Left ventricle myocardium inferior (tissue), 1 donor: ENCODE measurements at regions not wholly inside any gene's neighbourhood (a gene's known extent, or its start where the extent isn't known, plus 50 kb on each side); places are given as distances from the start of the nearest gene placed in this dataset.

Experiments used
- DNase-seq: peaks from one replicate; pipeline ENCODE4 v3.0.0-alpha.2; 2020
- H3K27ac ChIP-seq: fragments of 200-600 bp; replicated peaks from 2 replicates; pipeline ENCODE4 v1.8.0; 2021
- H3K27me3 ChIP-seq: fragments of 200-600 bp; 2 replicates; pipeline ENCODE4 v1.8.0; 2021; ENCODE audit warnings: low read depth
- H3K36me3 ChIP-seq: fragments of 200-600 bp; 2 replicates; pipeline ENCODE4 v1.8.0; 2021
- H3K4me1 ChIP-seq: fragments of 200-600 bp; 2 replicates; pipeline ENCODE4 v1.8.0; 2021
- H3K4me3 ChIP-seq: fragments of 200-600 bp; 2 replicates; pipeline ENCODE4 v1.8.0; 2021; ENCODE audit warnings: mild to moderate bottlenecking, moderate library complexity
- H3K9me3 ChIP-seq: fragments of 200-600 bp; replicated peaks from 2 replicates; pipeline ENCODE4 v1.8.0; 2021
- intact Hi-C: fragments of 100-400 bp; cut with micrococcal nuclease; formaldehyde crosslinking; loops from one replicate; pipeline ENCODE4 v1.11.0; 2022
- TF ChIP-seq, protein P1 (sequence below): fragments of 200-600 bp; IDR thresholded peaks from 2 replicates; pipeline ENCODE4 v1.8.0; 2021; ENCODE audit warnings: antibody characterized with exemption, mild to moderate bottlenecking, borderline replicate concordance
- donor health status: DM: no; HTN: yes; CAD: no; lungs with severe emphysema.

DNA sequence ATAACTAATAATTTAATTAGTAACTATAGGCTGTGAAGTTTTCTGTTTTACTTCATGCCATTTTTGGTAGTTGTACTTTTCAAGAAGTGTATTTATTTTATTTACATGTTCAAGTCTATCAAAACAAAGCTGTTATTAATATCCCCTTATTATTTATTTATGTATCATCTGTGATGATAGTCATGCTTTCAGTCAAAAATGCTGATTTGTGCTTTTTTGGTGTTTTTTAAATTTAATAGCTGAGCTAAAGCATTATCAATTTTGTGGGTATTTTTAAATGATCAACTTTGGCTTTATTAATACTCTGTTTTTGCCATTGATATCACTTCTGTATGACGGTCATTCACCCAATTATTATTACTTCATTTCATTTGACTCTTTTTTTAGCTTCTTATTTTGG lies 1229.2 kb upstream of the CADM2 start:
- Histone ChIP-seq H3K27ac (no peak overlapping the region), H3K27me3 (no peaks in the 10 kb centered on the region), H3K9me3 (peaks cover 29% of the 10 kb centered on the region), H3K4me1 (no peaks in the 10 kb centered on the region), H3K4me3 (no peak overlapping the region), H3K36me3 (no peaks in the 10 kb centered on the region)
- intact Hi-C loops = no loop called here
- no peak for DNase-seq
- TF ChIP-seq, protein P1, sequence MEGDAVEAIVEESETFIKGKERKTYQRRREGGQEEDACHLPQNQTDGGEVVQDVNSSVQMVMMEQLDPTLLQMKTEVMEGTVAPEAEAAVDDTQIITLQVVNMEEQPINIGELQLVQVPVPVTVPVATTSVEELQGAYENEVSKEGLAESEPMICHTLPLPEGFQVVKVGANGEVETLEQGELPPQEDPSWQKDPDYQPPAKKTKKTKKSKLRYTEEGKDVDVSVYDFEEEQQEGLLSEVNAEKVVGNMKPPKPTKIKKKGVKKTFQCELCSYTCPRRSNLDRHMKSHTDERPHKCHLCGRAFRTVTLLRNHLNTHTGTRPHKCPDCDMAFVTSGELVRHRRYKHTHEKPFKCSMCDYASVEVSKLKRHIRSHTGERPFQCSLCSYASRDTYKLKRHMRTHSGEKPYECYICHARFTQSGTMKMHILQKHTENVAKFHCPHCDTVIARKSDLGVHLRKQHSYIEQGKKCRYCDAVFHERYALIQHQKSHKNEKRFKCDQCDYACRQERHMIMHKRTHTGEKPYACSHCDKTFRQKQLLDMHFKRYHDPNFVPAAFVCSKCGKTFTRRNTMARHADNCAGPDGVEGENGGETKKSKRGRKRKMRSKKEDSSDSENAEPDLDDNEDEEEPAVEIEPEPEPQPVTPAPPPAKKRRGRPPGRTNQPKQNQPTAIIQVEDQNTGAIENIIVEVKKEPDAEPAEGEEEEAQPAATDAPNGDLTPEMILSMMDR = no peak

GRCh38 chr3:83734656-83735055 lies 1224.1 kb upstream of the CADM2 start:
- Histone ChIP-seq H3K27me3 (no peaks in the 10 kb centered on the region), H3K4me3 (no peak overlapping the region), H3K36me3 (no peaks in the 10 kb centered on the region), H3K9me3 (no peaks in the 10 kb centered on the region), H3K4me1 (no peaks in the 10 kb centered on the region), H3K27ac (no peak overlapping the region)
- TF ChIP-seq, protein P1 = no peak
- intact Hi-C loops = no loop called here
- DNase-seq = no peak

DNA sequence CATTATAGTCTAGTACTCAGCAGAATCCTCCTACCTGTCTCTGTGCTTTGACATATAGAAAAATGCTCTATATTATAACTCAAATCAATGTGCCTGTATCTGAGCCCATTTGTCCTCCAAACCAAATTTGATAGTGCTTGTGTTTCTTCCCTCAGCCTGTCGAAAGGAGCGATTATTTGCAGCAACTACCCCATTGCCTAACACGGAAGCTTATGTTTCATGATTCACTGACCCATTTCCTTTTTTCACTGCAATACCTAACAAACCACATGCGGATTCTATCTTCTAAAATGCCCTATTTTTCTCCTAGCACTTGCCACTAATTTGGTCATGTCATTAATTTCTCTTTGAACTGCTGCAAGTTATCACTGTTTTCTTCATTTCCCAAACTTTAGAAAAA lies 1220.6 kb upstream of the CADM2 start:
- intact Hi-C loops = no loop called here

DNA sequence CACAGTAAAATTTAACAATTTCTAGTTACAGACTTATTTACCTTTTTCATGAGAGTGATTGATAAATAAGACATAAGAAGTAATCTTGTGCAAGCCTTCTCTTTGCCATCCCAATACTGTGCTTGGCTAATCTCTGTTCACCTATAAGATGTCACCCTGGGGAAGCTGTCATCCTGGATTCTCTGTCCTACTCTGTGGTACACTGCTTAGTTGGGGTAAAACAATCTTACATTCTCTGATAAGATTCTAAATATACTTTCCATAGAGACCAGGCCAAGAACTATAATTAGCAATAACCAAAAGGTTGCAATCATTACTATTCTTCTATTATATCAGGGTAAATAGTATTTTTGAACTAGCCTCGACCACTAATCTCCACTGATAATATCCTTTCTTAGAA lies 1218.3 kb upstream of the CADM2 start:
- no peaks in the 10 kb centered on the region for H3K27me3 ChIP-seq
- intact Hi-C loops = no loop called here
- H3K36me3 ChIP-seq = no peaks in the 10 kb centered on the region
- H3K27ac ChIP-seq = no peak overlapping the region
- no peak for DNase-seq
- H3K4me3 ChIP-seq = no peak overlapping the region
- no peaks in the 10 kb centered on the region for H3K9me3 ChIP-seq
- TF ChIP-seq, protein P1 = no peak
- H3K4me1 ChIP-seq = peaks cover 5% of the 10 kb centered on the region

More for the DNA sequence above, 1220.6 kb upstream of the CADM2 start:
- DNase-seq = no peak
- H3K27me3 ChIP-seq = no peaks in the 10 kb centered on the region
- H3K27ac ChIP-seq = no peak overlapping the region
- H3K9me3 ChIP-seq = no peaks in the 10 kb centered on the region
- no peaks in the 10 kb centered on the region for H3K36me3 ChIP-seq
- peaks cover 5% of the 10 kb centered on the region for H3K4me1 ChIP-seq
- H3K4me3 ChIP-seq = no peak overlapping the region
- TF ChIP-seq, protein P1 = no peak

GRCh38 chr3:83765956-83766355 lies 1192.8 kb upstream of the CADM2 start:
- Histone ChIP-seq H3K4me3 (no peak overlapping the region), H3K9me3 (no peaks in the 10 kb centered on the region), H3K4me1 (no peaks in the 10 kb centered on the region), H3K36me3 (no peaks in the 10 kb centered on the region), H3K27ac (no peak overlapping the region), H3K27me3 (no peaks in the 10 kb centered on the region)
- TF ChIP-seq, protein P1 = no peak
- intact Hi-C loops = no loop called here
- DNase-seq = no peak
